Epithelial cell of prostate (primary cell): ENCODE measurements at regions not wholly inside any gene's neighbourhood (a gene's known extent, or its start where the extent isn't known, plus 50 kb on each side); places are given as distances from the start of the nearest gene placed in this dataset.

Experiments used
- DNase-seq: peaks from one replicate; pipeline ENCODE4 v3.0.0-alpha.2; 2011; ENCODE audit warnings: low read depth, low spot score
- H3K27ac ChIP-seq: fragments of 450-650 bp; 2 replicates; pipeline ENCODE4 v1.5.1; 2017; ENCODE audit warnings: mild to moderate bottlenecking

DNA sequence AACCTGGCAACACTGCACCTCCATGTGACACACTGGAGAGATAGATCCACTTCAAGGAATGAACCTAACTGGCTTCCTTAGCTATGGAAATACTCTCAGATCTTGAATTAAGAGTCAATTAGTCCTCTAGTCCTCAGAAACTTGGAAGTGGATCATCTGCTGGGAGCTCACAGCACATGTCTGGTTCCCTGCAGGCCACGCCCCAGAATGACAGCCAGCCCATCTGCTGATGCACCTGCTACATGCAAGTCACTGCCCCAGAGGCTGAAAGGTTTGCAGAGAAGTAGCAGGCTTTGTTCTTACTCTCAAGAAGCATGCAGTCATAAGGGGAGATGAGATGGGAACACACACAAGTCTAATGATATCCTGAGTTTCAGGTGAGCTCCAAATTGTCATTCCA lies 275.9 kb downstream of the SKAP2 start:
- DNase-seq = no peak
- H3K27ac ChIP-seq = no peak overlapping the region

DNA sequence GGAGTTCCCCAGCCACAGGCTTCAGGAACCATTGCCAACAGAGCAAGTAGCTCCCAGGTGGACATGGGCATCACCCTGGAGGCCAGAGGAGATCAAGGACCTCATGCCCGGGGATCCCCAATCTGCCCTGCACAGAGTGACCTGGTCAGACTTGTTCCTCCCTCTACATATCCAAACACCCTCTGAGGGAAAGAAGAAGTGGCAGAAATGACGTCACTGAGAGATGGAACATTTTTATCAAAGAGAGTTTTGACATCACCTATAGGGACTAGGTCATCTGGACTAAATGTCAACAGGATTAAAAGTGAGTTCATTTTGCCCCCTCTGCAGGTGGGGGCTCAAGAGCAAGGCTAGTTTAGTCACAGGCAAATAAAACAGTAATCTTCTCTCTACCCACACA lies 273.7 kb downstream of the SKAP2 start:
- H3K27ac ChIP-seq = no peak overlapping the region
- no peak for DNase-seq

DNA sequence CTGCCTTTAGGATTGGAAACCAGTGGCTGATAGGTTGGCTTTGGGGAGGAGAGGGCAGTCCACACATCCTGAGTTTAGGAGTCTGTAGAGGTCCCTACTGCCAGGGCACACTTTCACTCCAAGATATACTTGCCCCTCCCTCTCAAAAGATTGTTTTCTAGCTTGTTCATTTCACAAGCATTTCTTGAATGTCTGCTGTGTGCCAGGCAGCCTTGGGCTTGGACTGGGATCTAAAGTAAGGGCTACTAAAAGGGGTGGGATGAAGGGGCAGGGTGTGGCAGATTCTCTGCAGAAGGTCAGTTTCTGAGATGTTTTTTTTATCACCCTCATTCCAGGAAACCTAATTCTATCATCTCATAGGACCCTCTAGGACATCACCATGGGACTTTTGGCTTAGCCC lies 272.4 kb downstream of the SKAP2 start:
- no peak overlapping the region for H3K27ac ChIP-seq
- no peak for DNase-seq

DNA sequence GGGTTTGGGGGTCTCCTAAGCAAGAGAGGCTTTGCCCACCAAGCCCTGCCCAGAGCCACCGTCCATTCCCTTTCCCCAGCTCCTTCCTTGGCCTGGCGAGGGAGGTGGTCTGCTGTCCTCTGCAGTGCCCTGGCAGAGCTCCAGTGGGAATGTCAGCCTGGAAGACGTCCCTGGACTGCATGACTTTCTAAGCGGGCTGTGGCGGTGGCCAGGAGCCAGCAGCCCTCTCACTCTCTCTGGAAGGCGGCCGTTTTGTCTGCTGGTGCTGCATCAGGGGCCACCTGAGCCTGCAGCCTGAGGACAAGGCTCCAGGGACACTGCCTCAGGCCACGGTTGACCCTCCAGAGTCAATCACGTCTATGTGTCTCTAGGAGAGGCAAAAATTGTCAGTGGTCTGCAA lies 271.0 kb downstream of the SKAP2 start:
- no peak for DNase-seq
- no peak overlapping the region for H3K27ac ChIP-seq

DNA sequence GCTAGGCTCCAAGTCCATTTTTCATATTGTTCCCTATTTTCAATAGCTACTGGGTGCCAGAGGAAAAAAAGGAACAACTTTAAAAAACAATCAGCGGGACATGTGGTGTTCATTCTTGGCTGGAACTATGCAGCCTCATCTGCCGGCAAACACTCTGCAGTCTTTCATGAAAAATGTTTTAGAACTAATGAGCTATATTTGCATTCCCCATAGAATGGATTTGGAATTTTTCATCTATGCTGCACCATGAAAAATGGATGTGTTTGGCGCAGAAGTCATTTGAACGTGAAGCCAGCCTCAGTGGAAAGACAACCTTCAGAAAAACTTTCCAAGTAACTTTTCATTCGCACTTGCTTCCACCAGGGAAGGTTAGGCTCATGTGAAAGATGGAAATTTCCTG lies 270.5 kb downstream of the SKAP2 start:
- DNase-seq = no peak

DNA sequence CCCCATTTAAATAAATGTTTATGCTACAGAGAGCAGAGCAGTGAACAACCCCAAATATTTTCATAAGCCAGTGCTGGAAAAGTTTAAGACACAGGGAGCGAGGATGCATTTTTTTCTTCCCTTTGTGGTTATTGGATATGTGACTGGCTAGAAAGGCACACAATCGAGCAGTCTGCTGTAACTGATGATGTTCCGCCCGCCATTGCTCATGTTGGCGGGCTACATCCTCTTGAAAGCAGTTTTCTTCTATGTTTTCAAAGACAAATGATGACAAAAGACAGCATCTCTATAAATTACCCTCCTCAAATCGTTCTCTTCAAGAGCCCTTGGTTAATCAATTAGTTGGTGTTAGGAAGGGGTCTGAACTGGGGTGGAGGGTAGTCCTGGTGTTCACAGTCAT lies 269.8 kb downstream of the SKAP2 start:
- DNase-seq = no peak
- no peak overlapping the region for H3K27ac ChIP-seq

More for the DNA sequence above, 270.5 kb downstream of the SKAP2 start:
- no peak overlapping the region for H3K27ac ChIP-seq

DNA sequence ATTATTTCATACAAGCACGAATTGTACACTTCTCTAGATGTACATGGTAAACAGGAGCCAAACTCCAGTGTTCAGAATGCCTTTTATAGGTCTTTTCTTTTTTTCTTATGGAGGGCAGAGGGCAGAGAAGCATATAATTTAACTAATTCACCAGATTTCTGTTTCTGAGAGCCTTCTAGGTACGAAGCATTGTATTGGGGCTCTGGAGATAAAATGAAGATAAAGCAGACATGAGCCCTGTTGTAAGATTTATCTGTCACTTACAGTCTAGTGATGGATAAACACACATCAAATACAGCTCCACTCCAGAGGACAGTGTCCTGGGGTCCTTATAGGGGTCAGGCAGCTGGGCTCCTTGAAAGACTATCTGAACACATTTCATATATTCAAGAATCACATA lies 265.5 kb downstream of the SKAP2 start:
- no peak for DNase-seq
- H3K27ac ChIP-seq = no peak overlapping the region

DNA sequence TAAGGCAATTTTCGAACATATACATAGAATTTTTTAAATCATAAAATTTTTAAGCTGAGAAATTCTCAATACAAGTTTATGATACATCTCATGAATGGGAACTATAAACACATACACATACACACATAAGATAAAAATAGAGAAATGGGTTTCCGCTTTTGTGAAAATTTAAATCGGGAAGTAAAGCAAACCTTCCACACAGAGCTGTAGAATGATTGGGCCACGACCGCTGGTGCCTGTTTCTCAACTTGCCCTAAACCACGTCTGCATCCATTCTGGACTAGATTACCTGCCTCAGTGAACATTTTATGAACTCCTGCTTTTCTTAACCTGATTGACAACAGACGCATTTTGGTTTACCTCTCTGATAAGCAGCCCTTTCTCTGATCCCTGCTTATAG lies 264.4 kb downstream of the SKAP2 start:
- H3K27ac ChIP-seq = no peak overlapping the region
- no peak for DNase-seq

DNA sequence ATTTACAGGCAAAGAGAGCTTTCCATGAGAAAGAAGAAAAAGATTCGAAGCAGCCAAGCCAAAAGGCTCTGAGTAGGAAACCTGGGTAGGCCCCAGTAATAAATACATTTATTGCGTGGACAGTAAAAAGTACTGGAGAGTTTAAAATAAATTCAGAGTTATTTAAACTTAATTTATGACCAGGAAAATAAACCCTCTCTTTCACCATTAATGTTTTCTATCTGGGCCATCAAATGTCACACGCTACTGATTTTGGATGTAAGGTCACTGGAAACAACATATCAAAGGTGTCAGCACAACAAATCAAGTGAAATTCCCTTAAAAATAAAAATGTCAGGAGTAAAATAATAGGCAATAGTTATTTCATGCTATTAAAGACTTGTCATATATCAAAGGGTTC lies 264.0 kb downstream of the SKAP2 start:
- H3K27ac ChIP-seq = no peak overlapping the region
- DNase-seq = no peak

DNA sequence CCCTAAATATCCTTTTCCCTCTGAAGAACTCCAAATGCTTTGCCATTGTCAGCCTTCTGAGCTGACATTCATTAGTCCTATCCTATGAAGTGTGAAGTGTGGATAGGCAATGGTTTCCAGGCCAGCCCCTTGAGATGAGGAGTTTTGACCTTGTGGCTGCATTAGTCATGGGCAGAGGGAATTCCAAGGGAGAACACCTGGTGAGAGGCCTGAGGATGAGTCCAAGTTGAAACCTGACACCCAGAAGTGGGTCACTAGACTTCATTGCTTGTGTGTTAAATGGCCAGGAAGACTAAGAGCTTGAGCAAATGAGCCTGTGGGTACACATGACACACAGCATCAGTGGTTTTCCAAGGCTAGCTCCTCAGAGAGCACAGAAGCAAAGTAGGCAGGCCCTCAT lies 260.8 kb downstream of the SKAP2 start:
- DNase-seq = peak; percentile 39
- no peak overlapping the region for H3K27ac ChIP-seq

DNA sequence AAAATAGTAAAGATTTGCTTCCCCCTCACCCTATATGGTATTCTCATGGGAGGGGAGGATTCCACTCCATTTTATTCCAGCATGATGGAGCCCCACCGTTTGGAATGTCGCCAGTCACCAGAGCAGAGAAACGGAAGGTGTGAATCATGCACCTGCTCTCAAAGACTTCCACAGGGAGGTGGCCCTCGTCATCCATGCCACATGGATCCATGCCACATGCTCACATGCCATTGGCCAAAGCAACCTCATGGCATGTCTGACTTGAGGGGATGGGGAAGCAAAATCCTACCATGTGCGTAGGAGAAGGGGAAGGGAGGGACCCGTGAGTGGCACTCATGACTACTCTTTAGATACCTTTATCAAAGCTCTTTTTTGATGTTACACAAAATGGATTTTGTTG lies 256.0 kb downstream of the SKAP2 start:
- no peak overlapping the region for H3K27ac ChIP-seq
- no peak for DNase-seq

DNA sequence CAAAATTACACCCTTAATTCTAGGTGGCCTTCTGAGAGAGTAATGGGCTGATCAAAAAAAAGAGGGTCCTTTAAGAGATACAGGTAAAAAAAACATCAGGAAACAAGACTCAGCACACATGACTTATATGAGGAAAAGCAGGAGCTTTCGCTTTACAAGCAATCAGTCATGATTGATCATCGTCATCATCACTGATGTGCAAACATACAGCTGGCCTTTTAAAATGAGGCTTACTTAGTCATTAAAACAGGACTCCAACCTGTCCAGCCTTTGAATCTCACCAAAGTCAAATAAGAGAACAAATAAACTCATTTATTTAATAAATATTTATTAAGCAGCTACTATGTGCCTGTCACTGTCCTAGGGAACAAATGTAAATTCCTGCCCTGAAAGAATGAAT lies 255.3 kb downstream of the SKAP2 start:
- no peak for DNase-seq
- H3K27ac ChIP-seq = no peak overlapping the region

DNA sequence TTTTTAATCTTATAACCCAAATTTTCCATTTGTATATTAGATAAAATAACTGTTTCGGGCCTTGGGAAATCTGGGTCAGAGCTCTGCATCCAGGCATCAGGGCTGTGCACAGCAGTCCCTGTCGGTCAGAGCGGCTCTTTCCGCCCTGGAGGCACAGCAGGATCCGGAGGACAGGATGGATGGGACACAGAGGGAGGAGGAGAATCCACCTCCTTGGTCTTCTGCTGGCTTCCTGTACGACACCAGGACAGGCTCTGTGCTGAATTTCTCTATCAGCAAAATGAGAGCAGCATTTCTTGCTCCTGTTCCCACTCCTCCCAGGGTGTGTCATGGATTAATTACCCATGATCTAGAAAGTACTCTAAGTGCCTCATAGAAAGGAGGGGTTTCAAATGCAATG lies 254.9 kb downstream of the SKAP2 start:
- no peak overlapping the region for H3K27ac ChIP-seq
- no peak for DNase-seq

DNA sequence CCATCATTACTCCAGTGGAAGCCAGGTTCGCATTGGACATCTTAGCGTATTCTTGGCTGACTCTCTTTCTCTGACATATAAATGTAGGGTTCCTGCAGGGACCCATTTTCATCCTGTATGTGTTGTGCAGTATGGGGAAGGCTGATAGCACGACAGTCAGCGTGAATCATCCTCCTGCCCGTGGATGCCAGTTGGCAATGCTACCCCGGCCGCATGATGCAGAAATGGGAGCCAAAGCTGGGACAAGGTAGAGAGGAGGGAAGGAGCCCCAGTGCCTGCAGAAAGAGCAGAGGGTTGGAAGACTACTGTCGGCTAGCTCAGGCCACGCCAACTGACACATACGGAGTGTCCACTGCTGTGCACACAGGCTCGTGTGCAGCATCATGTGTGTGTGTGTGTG lies 251.6 kb downstream of the SKAP2 start:
- no peak for DNase-seq
- no peak overlapping the region for H3K27ac ChIP-seq

DNA sequence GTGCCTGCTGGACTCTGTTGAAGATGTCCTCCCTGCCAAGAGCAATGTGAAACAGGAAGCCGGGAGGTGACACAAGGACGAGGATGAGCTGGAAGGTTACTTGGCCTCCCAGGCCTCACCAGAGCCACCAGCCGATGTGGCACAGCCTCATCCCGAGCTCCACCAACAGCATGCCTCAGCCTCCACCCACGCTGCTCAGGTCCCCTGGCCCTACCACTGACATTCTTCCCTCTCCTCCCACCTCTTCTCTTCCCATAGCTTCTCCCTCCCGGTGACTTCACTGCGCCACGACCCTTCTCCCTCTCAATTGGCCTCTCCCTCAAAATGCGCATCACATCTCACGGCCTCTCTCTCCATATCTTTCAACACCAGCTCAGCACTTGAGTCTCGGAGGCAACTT lies 249.9 kb downstream of the SKAP2 start:
- no peak overlapping the region for H3K27ac ChIP-seq
- DNase-seq = no peak

DNA sequence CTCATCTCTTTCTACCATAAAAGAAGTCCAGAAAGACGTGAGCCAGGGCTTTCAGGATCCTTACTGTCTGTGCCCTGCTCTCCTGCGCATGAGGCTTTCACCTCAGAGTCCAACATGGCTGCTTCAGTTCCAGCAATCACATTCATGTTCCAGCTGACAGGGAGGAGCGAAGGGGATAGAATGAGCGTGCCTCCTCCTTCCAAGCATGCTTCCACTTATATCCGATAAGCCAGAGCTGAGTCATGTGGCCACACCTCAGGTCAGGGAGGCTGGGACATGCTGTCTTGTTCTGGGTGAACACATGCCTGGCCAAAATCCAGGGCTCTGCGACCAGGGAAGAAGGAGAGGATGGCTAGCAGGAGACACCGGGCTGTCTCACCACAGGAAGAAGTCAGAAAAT lies 248.2 kb downstream of the SKAP2 start:
- no peak for DNase-seq
- H3K27ac ChIP-seq = no peak overlapping the region

DNA sequence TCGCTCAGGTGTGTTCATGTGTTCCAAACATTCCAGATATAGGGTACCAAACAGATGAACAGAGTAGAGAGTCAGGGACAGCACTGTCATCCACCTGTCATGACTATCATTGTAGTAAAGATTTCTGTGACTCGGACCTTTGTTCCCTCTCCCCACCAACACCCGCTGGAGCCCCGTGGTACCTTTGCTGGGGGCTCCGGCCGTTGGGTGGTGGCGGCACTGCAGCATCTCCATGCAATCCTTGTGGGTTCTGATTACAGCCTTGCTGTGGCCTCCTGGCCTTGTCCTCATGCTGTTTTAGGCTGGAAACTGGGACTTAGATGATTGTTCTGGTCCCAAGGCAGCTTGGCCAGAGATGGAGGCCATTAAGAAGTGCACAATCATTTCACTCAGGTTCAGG lies 247.3 kb downstream of the SKAP2 start:
- no peak for DNase-seq
- no peak overlapping the region for H3K27ac ChIP-seq
